ENCODE measurements at regions not wholly inside any gene's neighbourhood (a gene's known extent, or its start where the extent isn't known, plus 50 kb on each side); places are given as distances from the start of the nearest gene placed in this dataset.

DNA sequence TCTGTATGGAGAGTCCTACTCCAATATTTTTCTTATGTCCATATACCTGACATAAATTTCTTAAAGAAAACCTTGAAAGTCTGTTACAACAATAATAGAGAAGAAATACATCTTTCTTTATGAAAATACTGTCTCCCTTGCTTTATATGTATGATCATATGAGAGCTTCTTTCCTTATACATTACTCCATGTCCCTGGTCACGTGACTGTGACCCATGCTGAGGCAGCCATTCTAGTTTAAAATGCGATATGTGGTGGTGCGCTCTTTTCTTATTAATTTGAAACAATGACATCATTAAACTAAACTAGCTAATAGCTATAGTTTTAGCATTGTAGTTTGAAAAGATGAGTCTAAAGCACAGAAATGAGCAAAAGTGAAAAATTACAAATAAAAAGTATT is 1120.3 kb upstream of the PRR20A start:
- TF ChIP-seq, protein P1, sequence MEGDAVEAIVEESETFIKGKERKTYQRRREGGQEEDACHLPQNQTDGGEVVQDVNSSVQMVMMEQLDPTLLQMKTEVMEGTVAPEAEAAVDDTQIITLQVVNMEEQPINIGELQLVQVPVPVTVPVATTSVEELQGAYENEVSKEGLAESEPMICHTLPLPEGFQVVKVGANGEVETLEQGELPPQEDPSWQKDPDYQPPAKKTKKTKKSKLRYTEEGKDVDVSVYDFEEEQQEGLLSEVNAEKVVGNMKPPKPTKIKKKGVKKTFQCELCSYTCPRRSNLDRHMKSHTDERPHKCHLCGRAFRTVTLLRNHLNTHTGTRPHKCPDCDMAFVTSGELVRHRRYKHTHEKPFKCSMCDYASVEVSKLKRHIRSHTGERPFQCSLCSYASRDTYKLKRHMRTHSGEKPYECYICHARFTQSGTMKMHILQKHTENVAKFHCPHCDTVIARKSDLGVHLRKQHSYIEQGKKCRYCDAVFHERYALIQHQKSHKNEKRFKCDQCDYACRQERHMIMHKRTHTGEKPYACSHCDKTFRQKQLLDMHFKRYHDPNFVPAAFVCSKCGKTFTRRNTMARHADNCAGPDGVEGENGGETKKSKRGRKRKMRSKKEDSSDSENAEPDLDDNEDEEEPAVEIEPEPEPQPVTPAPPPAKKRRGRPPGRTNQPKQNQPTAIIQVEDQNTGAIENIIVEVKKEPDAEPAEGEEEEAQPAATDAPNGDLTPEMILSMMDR (IDR thresholded peaks at IDR 0.05) = no peak
- TF ChIP-seq POLR2A (IDR thresholded peaks at IDR 0.05) = no peak

Data from thyroid gland (tissue), 4 donors.